HCT116 (cell line): ENCODE measurements at regions not wholly inside any gene's neighbourhood (a gene's known extent, or its start where the extent isn't known, plus 50 kb on each side); places are given as distances from the start of the nearest gene placed in this dataset.

Experiments
- ATAC-seq: fragments of 200-7000 bp; cut with Tn5 transposase; 2 replicates; pipeline ENCODE4 v1.9.1; 2020; ENCODE audit warnings: mild to moderate bottlenecking, moderate library complexity
- BruUV-seq: library from RNA; stranded (reverse); fragments of 400-500 nt; replicated peaks from 2 replicates; lab custom pipeline; 2021; lab: Mats Ljungman, UMichigan
- CTCF ChIA-PET: fragments of 300-600 bp; sonication (Branson Sonifier 250); formaldehyde crosslinking; loops from one replicate; lab custom pipeline; 2021; ENCODE audit warnings: antibody characterized with exemption; lab: Charles Lee
- POLR2A ChIA-PET: fragments of 300-600, 350-600 bp; sonication (Branson Sonifier 250); formaldehyde crosslinking; loops from one replicate; lab custom pipeline; 2021; ENCODE audit warnings: antibody characterized with exemption; lab: Charles Lee
- RAD21 ChIA-PET, 2 experiments: fragments of 300-600 bp; sonication (Branson Sonifier 250); formaldehyde crosslinking; loops; one replicate each; lab custom pipeline; 2023; ENCODE audit warnings: low total read pairs in 2 of 2; ENCODE audit not compliant: uncharacterized antibody in 2 of 2, unreplicated experiment in 2 of 2, low non-redundant PET in 1 of 2; lab: Charles Lee
- DNase-seq: peaks from one replicate; pipeline ENCODE4 v3.0.0-alpha.2; 2010; ENCODE audit warnings: low read depth, low spot score
- H2AFZ ChIP-seq: fragments of 200-600 bp; shearing (Covaris generic), sonication (generic); 2 replicates; pipeline ENCODE4 v1.6.1; 2017; ENCODE audit warnings: low read depth, mixed run types, mixed read lengths, antibody characterized with exemption, low read length; ENCODE audit not compliant: poor library complexity, severe bottlenecking
- H3K27ac ChIP-seq: 2 replicates; pipeline ENCODE4 v1.5.1; 2012; ENCODE audit warnings: low read depth, low read length
- H3K27me3 ChIP-seq: fragments of 200-600 bp; sonication (generic); 2 replicates; pipeline ENCODE4 v1.6.1; 2016; ENCODE audit warnings: mixed run types, low read length, mixed read lengths; ENCODE audit not compliant: insufficient read depth
- H3K36me3 ChIP-seq, 2 experiments: fragments of 200-500 bp in 1 of 2; fragments of 200-600 bp in 1 of 2; sonication (Bioruptor generic) in 1 of 2; sonication (generic) in 1 of 2; 2 replicates each; pipeline versions ENCODE4 v1.5.1 to v1.6.1; 2014 to 2016; ENCODE audit warnings: low read length in 2 of 2, inconsistent platforms in 1 of 2, mixed read lengths in 1 of 2, mixed run types in 1 of 2; ENCODE audit not compliant: insufficient read depth in 2 of 2, control insufficient read depth in 1 of 2
- H3K4me1 ChIP-seq, 2 experiments: fragments of 200-600 bp in 1 of 2; sonication (generic) in 1 of 2; 2 replicates each; pipeline versions ENCODE4 v1.5.1 to v1.6.1; 2012 to 2017; ENCODE audit warnings: low read length in 2 of 2, inconsistent platforms in 1 of 2, mild to moderate bottlenecking in 1 of 2, mixed read lengths in 1 of 2, mixed run types in 1 of 2, moderate library complexity in 1 of 2; ENCODE audit not compliant: insufficient read depth in 2 of 2, control insufficient read depth in 1 of 2
- H3K4me2 ChIP-seq: fragments of 200-600 bp; sonication (generic); 2 replicates; pipeline ENCODE4 v1.6.1; 2017; ENCODE audit warnings: mixed run types, low read length, mixed read lengths
- H3K4me3 ChIP-seq, 2 experiments: fragments of 200-600 bp in 1 of 2; sonication (generic) in 1 of 2; replicated peaks in 1 of 2; 2 replicates each; pipeline ENCODE4 v1.5.1; 2011 to 2016; ENCODE audit warnings: low read length in 2 of 2, control low read depth in 1 of 2, low read depth in 1 of 2, mild to moderate bottlenecking in 1 of 2, mixed read lengths in 1 of 2, mixed run types in 1 of 2
- H3K79me2 ChIP-seq: fragments of 200-600 bp; sonication (generic); 2 replicates; pipeline ENCODE4 v1.6.1; 2017; ENCODE audit warnings: mild to moderate bottlenecking, mixed run types, low read length, moderate library complexity, mixed read lengths; ENCODE audit not compliant: insufficient read depth
- H3K9ac ChIP-seq: fragments of 200-600 bp; sonication (generic); 2 replicates; pipeline ENCODE4 v1.6.1; 2016; ENCODE audit warnings: low read length, mixed read lengths
- H3K9me2 ChIP-seq: fragments of 200-600 bp; sonication (generic), shearing (Covaris generic); 2 replicates; pipeline ENCODE4 v1.6.1; 2017; ENCODE audit warnings: mixed run types, mild to moderate bottlenecking, moderate library complexity; ENCODE audit not compliant: insufficient read depth
- H3K9me3 ChIP-seq, 2 experiments: fragments of 200-500 bp in 1 of 2; fragments of 200-600 bp in 1 of 2; sonication (Bioruptor generic) in 1 of 2; sonication (generic) in 1 of 2; 2 replicates each; pipeline ENCODE4 v1.6.1; 2014 to 2017; ENCODE audit warnings: low read length in 2 of 2, mixed read lengths in 2 of 2, inconsistent platforms in 1 of 2, low read depth in 1 of 2, mild to moderate bottlenecking in 1 of 2, mixed run types in 1 of 2, moderate library complexity in 1 of 2; ENCODE audit not compliant: control insufficient read depth in 1 of 2, insufficient read depth in 1 of 2
- H4K20me1 ChIP-seq: fragments of 200-600 bp; sonication (generic), shearing (Covaris generic); 2 replicates; pipeline ENCODE4 v1.6.1; 2017; ENCODE audit warnings: mixed run types, mild to moderate bottlenecking, moderate library complexity; ENCODE audit not compliant: insufficient read depth
- CEBPB ChIP-seq: IDR thresholded peaks from 2 replicates; pipeline ENCODE4 v1.6.1; 2012; ENCODE audit warnings: low read depth
- EZH2 ChIP-seq: fragments of 200-600 bp; sonication (generic); IDR thresholded peaks from 2 replicates; pipeline ENCODE4 v1.6.1; 2017; ENCODE audit warnings: antibody characterized with exemption, mixed run types
- JUND ChIP-seq: IDR thresholded peaks from 2 replicates; pipeline ENCODE4 v1.6.1; 2012
- SP1 ChIP-seq: IDR thresholded peaks from 2 replicates; pipeline ENCODE4 v1.6.1; 2012; ENCODE audit warnings: low read depth
- TCF7L2 ChIP-seq: IDR thresholded peaks from 2 replicates; pipeline ENCODE4 v1.7.0; 2011; ENCODE audit warnings: borderline replicate concordance, inconsistent platforms; ENCODE audit not compliant: insufficient read depth, insufficient read length; ENCODE audit errors: extremely low read depth
- ZFX ChIP-seq: fragments of 450-650 bp; IDR thresholded peaks from 2 replicates; pipeline ENCODE4 v1.6.1; 2017
- intact Hi-C: fragments of 100-400 bp; cut with micrococcal nuclease; formaldehyde crosslinking; loops from 2 replicates; pipeline ENCODE4 v1.10.0; 2022
- TF ChIP-seq, protein P1 (sequence below): IDR thresholded peaks from 2 replicates; pipeline ENCODE4 v1.6.1; 2012; ENCODE audit warnings: low read depth

GRCh38 chr3:177924261-177924660 is 612.0 kb upstream of the KCNMB2 start:
- Histone ChIP-seq H3K4me1 (no peaks in the 10 kb centered on the region), H3K27ac (no peak overlapping the region), H3K9me2 (no peaks in the 10 kb centered on the region), H3K4me3 (no peak overlapping the region), H3K4me2 (no peak overlapping the region), H3K36me3 (no peaks in the 10 kb centered on the region), H2AFZ (no peak overlapping the region), H3K9ac (no peak overlapping the region), H3K27me3 (no peaks in the 10 kb centered on the region), H3K9me3 (no peaks in the 10 kb centered on the region), H4K20me1 (no peaks in the 10 kb centered on the region), H3K79me2 (no peaks in the 10 kb centered on the region)
- CTCF ChIA-PET: no interaction called here
- POLR2A ChIA-PET: no interaction called here
- no peak for DNase-seq
- no peak for ATAC-seq
- TF ChIP-seq TCF7L2 (no peak), EZH2 (no peak), JUND (no peak), ZFX (no peak), SP1 (no peak), CEBPB (no peak)
- TF ChIP-seq, protein P1, sequence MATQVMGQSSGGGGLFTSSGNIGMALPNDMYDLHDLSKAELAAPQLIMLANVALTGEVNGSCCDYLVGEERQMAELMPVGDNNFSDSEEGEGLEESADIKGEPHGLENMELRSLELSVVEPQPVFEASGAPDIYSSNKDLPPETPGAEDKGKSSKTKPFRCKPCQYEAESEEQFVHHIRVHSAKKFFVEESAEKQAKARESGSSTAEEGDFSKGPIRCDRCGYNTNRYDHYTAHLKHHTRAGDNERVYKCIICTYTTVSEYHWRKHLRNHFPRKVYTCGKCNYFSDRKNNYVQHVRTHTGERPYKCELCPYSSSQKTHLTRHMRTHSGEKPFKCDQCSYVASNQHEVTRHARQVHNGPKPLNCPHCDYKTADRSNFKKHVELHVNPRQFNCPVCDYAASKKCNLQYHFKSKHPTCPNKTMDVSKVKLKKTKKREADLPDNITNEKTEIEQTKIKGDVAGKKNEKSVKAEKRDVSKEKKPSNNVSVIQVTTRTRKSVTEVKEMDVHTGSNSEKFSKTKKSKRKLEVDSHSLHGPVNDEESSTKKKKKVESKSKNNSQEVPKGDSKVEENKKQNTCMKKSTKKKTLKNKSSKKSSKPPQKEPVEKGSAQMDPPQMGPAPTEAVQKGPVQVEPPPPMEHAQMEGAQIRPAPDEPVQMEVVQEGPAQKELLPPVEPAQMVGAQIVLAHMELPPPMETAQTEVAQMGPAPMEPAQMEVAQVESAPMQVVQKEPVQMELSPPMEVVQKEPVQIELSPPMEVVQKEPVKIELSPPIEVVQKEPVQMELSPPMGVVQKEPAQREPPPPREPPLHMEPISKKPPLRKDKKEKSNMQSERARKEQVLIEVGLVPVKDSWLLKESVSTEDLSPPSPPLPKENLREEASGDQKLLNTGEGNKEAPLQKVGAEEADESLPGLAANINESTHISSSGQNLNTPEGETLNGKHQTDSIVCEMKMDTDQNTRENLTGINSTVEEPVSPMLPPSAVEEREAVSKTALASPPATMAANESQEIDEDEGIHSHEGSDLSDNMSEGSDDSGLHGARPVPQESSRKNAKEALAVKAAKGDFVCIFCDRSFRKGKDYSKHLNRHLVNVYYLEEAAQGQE: no peak
- no TSS peak for BruUV-seq
- RAD21 ChIA-PET: no interaction called here
- intact Hi-C loops: no loop called here
